Right lobe of liver (tissue), 4 donors: ENCODE measurements at regions not wholly inside any gene's neighbourhood (a gene's known extent, or its start where the extent isn't known, plus 50 kb on each side); places are given as distances from the start of the nearest gene placed in this dataset.

Experiments used
- CTCF ChIP-seq, 4 donors: fragments of 200-600 bp in 3 of 4; fragments of 450-650 bp in 1 of 4; IDR thresholded peaks; one replicate each; pipeline versions ENCODE4 v1.5.1 to v1.8.0; 2016 to 2022; ENCODE audit warnings: antibody characterized with exemption in 4 of 4, mild to moderate bottlenecking in 2 of 4
- POLR2A ChIP-seq: fragments of 450-650 bp; IDR thresholded peaks from one replicate; pipeline ENCODE4 v1.6.1; 2017; ENCODE audit warnings: antibody characterized with exemption, mild to moderate bottlenecking
- donor health status: DM: no; HTN: no; CAD: no.
- donor health status: DM: no; HTN: no; CAD: no.
- donor health status: DM: no; HTN: yes; CAD: no.

DNA sequence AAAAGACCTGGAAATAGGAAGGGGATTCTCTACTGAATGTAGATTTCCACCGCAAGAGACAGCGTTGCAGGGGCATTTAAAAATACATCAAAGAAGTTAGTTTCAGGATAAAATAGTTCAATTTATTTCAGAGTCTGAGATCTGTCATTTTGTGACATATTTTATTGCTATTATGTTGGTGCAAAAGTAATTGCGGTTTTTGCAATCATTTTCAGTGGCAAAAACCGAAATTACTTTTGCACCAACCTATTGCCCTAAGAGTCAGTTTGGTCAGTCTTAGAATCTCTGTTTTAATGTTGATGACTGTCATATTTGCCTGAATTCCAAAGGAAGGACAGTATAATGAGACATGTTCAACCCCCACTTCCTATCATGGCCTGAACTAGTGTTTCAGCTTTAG, 219.5 kb upstream of the CDH10 start:
- TF ChIP-seq CTCF (IDR thresholded peaks at IDR 0.05) (no peak), POLR2A (no peak)
